K562 (cell line): ENCODE measurements at regions not wholly inside any gene's neighbourhood (a gene's known extent, or its start where the extent isn't known, plus 50 kb on each side); places are given as distances from the start of the nearest gene placed in this dataset.
A peak's percentile ranks its signal among the peaks of the same experiment; 100 is the strongest.

Source experiments
- ATAC-seq: fragments of 200-7000 bp; cut with Tn5 transposase; 3 replicates; pipeline ENCODE4 v1.9.1; 2020; ENCODE audit warnings: moderate library complexity
- BruUV-seq: library from RNA; stranded (reverse); fragments of 400-500 nt; replicated peaks from 2 replicates; lab custom pipeline; 2021; lab: Mats Ljungman, UMichigan
- CTCF ChIA-PET: fragments of 300-600 bp; formaldehyde crosslinking; extraction: SDS; loops from one replicate; lab custom pipeline; 2021; ENCODE audit warnings: low intra/inter-chr PET ratio; lab: Yijun Ruan, JAX
- POLR2A ChIA-PET: fragments of 300-600, 350-650 bp; sonication (Branson Sonifier 250); formaldehyde crosslinking; extraction: SDS; loops from one replicate; lab custom pipeline; 2021; ENCODE audit warnings: antibody characterized with exemption, inconsistent platforms; lab: Yijun Ruan, JAX
- DNase-seq, 4 experiments: peaks; one replicate each; pipeline versions ENCODE4 v3.0.0 to v3.0.0-alpha.2; 2011 to 2018; ENCODE audit warnings: low spot score in 3 of 4, mixed read lengths in 3 of 4; ENCODE audit errors: extremely low read depth in 1 of 4
- FAIRE-seq: peaks from 2 replicates; lab custom pipeline; 2011; peaks lifted over from hg19 to GRCh38; lab: Jason Lieb, UNC
- H2AFZ ChIP-seq: 2 replicates; pipeline ENCODE4 v1.6.0; 2011; ENCODE audit warnings: low read depth, low read length, control low read depth, inconsistent platforms
- H3K27ac ChIP-seq: fragments of 200-600 bp; 3 replicates; pipeline ENCODE4 v1.8.0; 2011; ENCODE audit warnings: low read depth, mild to moderate bottlenecking, control low read depth, inconsistent platforms, low read length, moderate library complexity, mixed read lengths; ENCODE audit errors: extremely low read depth
- H3K27me3 ChIP-seq, 2 experiments: fragments of 300-600 bp in 1 of 2; 2 replicates in 1 of 2; 3 replicates in 1 of 2; pipeline versions ENCODE4 v1.6.0 to v1.8.0; 2011; ENCODE audit warnings: inconsistent platforms in 2 of 2, low read length in 2 of 2, mild to moderate bottlenecking in 1 of 2, mixed read lengths in 1 of 2, moderate library complexity in 1 of 2; ENCODE audit not compliant: control insufficient read depth in 2 of 2, insufficient read depth in 2 of 2
- H3K36me3 ChIP-seq: fragments of 300-600 bp; 3 replicates; pipeline ENCODE4 v1.8.0; 2011; ENCODE audit warnings: mild to moderate bottlenecking, low read length, inconsistent platforms; ENCODE audit not compliant: control insufficient read depth, insufficient read depth
- H3K4me1 ChIP-seq, 2 experiments: fragments of 200-600 bp in 1 of 2; replicated peaks in 1 of 2; 2 replicates in 1 of 2; 3 replicates in 1 of 2; pipeline versions ENCODE4 v1.5.1 to v1.8.0; 2011; ENCODE audit warnings: inconsistent platforms in 2 of 2, low read length in 2 of 2, mild to moderate bottlenecking in 1 of 2, mixed read lengths in 1 of 2, moderate library complexity in 1 of 2; ENCODE audit not compliant: control insufficient read depth in 2 of 2, insufficient read depth in 2 of 2
- H3K4me2 ChIP-seq: 2 replicates; pipeline ENCODE4 v1.6.1; 2011; ENCODE audit warnings: low read length, control low read depth, inconsistent platforms, mixed read lengths; ENCODE audit not compliant: insufficient read depth
- H3K4me3 ChIP-seq: fragments of 200-600 bp; sonication (generic), shearing (Covaris generic); 2 replicates; pipeline ENCODE4 v1.5.1; 2016; ENCODE audit warnings: control low read depth, inconsistent platforms
- H3K79me2 ChIP-seq: fragments of 200-600 bp; 3 replicates; pipeline ENCODE4 v1.8.0; 2011; ENCODE audit warnings: low read length, inconsistent platforms; ENCODE audit not compliant: control insufficient read depth, insufficient read depth
- H3K9ac ChIP-seq, 2 experiments: 2 replicates each; pipeline versions ENCODE4 v1.6.0 to v1.6.1; 2011; ENCODE audit warnings: low read depth in 2 of 2, low read length in 2 of 2, control low read depth in 1 of 2, inconsistent platforms in 1 of 2, mild to moderate bottlenecking in 1 of 2, mixed read lengths in 1 of 2; ENCODE audit not compliant: insufficient read depth in 1 of 2
- H3K9me1 ChIP-seq: one replicate; pipeline ENCODE4 v1.6.0; 2011; ENCODE audit warnings: inconsistent platforms, mild to moderate bottlenecking, low read length, moderate library complexity; ENCODE audit not compliant: control insufficient read depth, insufficient read depth
- H3K9me3 ChIP-seq: replicated peaks from 2 replicates; pipeline ENCODE4 v1.5.1; 2011; ENCODE audit warnings: low read depth, low read length, inconsistent platforms; ENCODE audit not compliant: control insufficient read depth, insufficient read depth
- H4K20me1 ChIP-seq: replicated peaks from 2 replicates; pipeline ENCODE4 v1.6.1; 2011; ENCODE audit warnings: low read length, inconsistent platforms, mixed read lengths; ENCODE audit not compliant: control insufficient read depth, insufficient read depth
- C11orf30 ChIP-seq: fragments of 450-650 bp; IDR thresholded peaks from 2 replicates; pipeline ENCODE4 v1.6.1; 2016; ENCODE audit warnings: low read depth, mild to moderate bottlenecking
- CBX3 ChIP-seq, 2 experiments: IDR thresholded peaks; 1 replicate in 1 of 2; 2 replicates in 1 of 2; pipeline ENCODE4 v1.6.1; 2012; ENCODE audit warnings: inconsistent platforms in 2 of 2, low read length in 2 of 2, borderline replicate concordance in 1 of 2, control low read depth in 1 of 2
- FUS ChIP-seq: fragments of 200-400 bp; formaldehyde crosslinking; optimal IDR thresholded peaks from 2 replicates; pipeline ENCODE3; 2017; ENCODE audit warnings: low read depth, low read length
- HDAC2 ChIP-seq: fragments of 450-650 bp; IDR thresholded peaks from 2 replicates; pipeline ENCODE4 v1.6.1; 2016; ENCODE audit warnings: mild to moderate bottlenecking
- HDAC6 ChIP-seq: IDR thresholded peaks from 2 replicates; pipeline ENCODE4 v1.6.1; 2012; ENCODE audit warnings: low read depth, mild to moderate bottlenecking, control low read depth, inconsistent platforms, low read length, moderate library complexity
- HNRNPLL ChIP-seq: fragments of 200-400 bp; formaldehyde crosslinking; IDR thresholded peaks from 2 replicates; pipeline ENCODE4 v1.6.1; 2017; ENCODE audit warnings: low read length, low read depth, mild to moderate bottlenecking; ENCODE audit not compliant: poor library complexity, severe bottlenecking
- HSF4 ChIP-seq: fragments of 250-450 bp; sonication (Bioruptor Pico); IDR thresholded peaks from 2 replicates; pipeline ENCODE4 v2.1.2; 2022; ENCODE audit warnings: mild to moderate bottlenecking, moderate library complexity, borderline replicate concordance
- MEIS2 ChIP-seq: fragments of 450-650 bp; IDR thresholded peaks from 2 replicates; pipeline ENCODE4 v1.6.1; 2014; ENCODE audit warnings: mild to moderate bottlenecking; ENCODE audit not compliant: partially characterized antibody
- NFE2 ChIP-seq: IDR thresholded peaks from 2 replicates; pipeline ENCODE4 v1.6.1; 2014; ENCODE audit warnings: antibody characterized with exemption, low read depth
- OTX1 ChIP-seq: fragments of 450-650 bp; formaldehyde crosslinking; IDR thresholded peaks from 2 replicates; pipeline ENCODE4 v1.4.0; 2022; ENCODE audit warnings: mild to moderate bottlenecking
- PURB ChIP-seq: sonication (generic); formaldehyde crosslinking; IDR thresholded peaks from 2 replicates; pipeline ENCODE4 v1.9.0; 2021; ENCODE audit warnings: low read depth, mild to moderate bottlenecking, missing genetic modification reagents
- SMARCA4 ChIP-seq: fragments of 450-650 bp; IDR thresholded peaks from 2 replicates; pipeline ENCODE4 v1.6.1; 2016
- SOX6 ChIP-seq: fragments of 450-650 bp; IDR thresholded peaks from 2 replicates; pipeline ENCODE4 v1.6.1; 2014; ENCODE audit warnings: mild to moderate bottlenecking
- SP1 ChIP-seq: sonication (generic); formaldehyde crosslinking; IDR thresholded peaks from 2 replicates; pipeline ENCODE4 v1.8.1; 2022; ENCODE audit warnings: mild to moderate bottlenecking, missing genetic modification reagents
- XRCC3 ChIP-seq: fragments of 450-650 bp; IDR thresholded peaks from 2 replicates; pipeline ENCODE4 v1.6.1; 2017; ENCODE audit warnings: mild to moderate bottlenecking, moderate library complexity
- ZNF518B ChIP-seq: fragments of 250-450 bp; sonication (Bioruptor Pico); IDR thresholded peaks from 2 replicates; pipeline ENCODE4 v1.5.0; 2021; ENCODE audit warnings: mild to moderate bottlenecking, moderate library complexity
- WGBS: fragments of 100-300 bp; shearing (Covaris generic); methylation state at CpG from one replicate; pipeline ENCODE4 v1.1.6; 2016; ENCODE audit warnings: low coverage, mixed read lengths; ENCODE audit not compliant: insufficient coverage; ENCODE audit errors: missing lambda C conversion rate; 5-methylcytosine and 5-hydroxymethylcytosine counted together
- in situ Hi-C: fragments of 300-500 bp; cut with MboI; formaldehyde crosslinking; loops from 4 replicates; pipeline ENCODE4 v1.15.0; 2018; ENCODE audit warnings: inconsistent platforms, mixed read lengths
- intact Hi-C: fragments of 100-400 bp; cut with micrococcal nuclease; formaldehyde crosslinking; loops from 2 replicates; pipeline ENCODE4 v1.14.2; 2022

GRCh38 chr2:64934530-64934929, 54.7 kb upstream of the SLC1A4 start:
- H3K4me2 ChIP-seq = no peak overlapping the region
- H3K27me3 ChIP-seq = peaks cover 19 to 41% of the 10 kb centered on the region in 2 experiments
- no peaks in the 10 kb centered on the region for H3K36me3 ChIP-seq
- ATAC-seq (no peak), DNase-seq (no peak), FAIRE-seq (no peak)
- H3K9me1 ChIP-seq = no peaks in the 10 kb centered on the region
- in situ Hi-C loops = no loop called here
- 0 out of 2 replicates have a peak, but pooled peaks cover 2% of the 10 kb centered on the region for H3K9me3 ChIP-seq
- H3K9ac ChIP-seq = no peak overlapping the region
- CTCF ChIA-PET = no interaction called here
- no peak overlapping the region for H3K4me3 ChIP-seq
- H4K20me1 ChIP-seq = no peaks in the 10 kb centered on the region
- H3K27ac ChIP-seq = no peak overlapping the region
- H2AFZ ChIP-seq = no peak overlapping the region
- peaks cover 0 to 3% of the 10 kb centered on the region in 2 experiments; a peak in 1 of 5 replicates for H3K4me1 ChIP-seq
- no TSS peak for BruUV-seq
- 0% methylated on average over 4 of the region's 4 CpGs for WGBS
- TF ChIP-seq C11orf30 (no peak), PURB (CRISPR knock-in tag) (no peak), MEIS2 (peak; percentile 13), NFE2 (no peak)
- no peaks in the 10 kb centered on the region for H3K79me2 ChIP-seq
- intact Hi-C loops = no loop called here
- POLR2A ChIA-PET = interaction anchor here (0.6 kb wide), 1 partner anchor 1450 kb away, joined by 3 read pairs; no protein-coding TSS in a partner anchor

- H3K27me3 ChIP-seq = peaks cover 15 to 48% of the 10 kb centered on the region in 2 experiments
- ChIA-PET POLR2A (interaction anchor here (0.7 to 1.2 kb wide), 2 partner anchors 10 to 27 kb away, joined by 3 read pairs; no protein-coding TSS in a partner anchor), CTCF (no interaction called here)
- no peak overlapping the region for H3K9ac ChIP-seq
- 0 out of 2 replicates have a peak, but pooled peaks cover 2% of the 10 kb centered on the region for H3K9me3 ChIP-seq
- DNase-seq (no peak), ATAC-seq (no peak), FAIRE-seq (no peak)
- no peak overlapping the region for H3K4me3 ChIP-seq
- no peaks in the 10 kb centered on the region for H3K9me1 ChIP-seq
- BruUV-seq = no TSS peak
- intact Hi-C loops (no loop called here), in situ Hi-C loops (no loop called here)
- no peaks in the 10 kb centered on the region for H3K36me3 ChIP-seq
- WGBS = 0% methylated on average over 1 of the region's 1 CpG
- H4K20me1 ChIP-seq = no peaks in the 10 kb centered on the region
- H3K27ac ChIP-seq = no peak overlapping the region
- H3K4me2 ChIP-seq = no peak overlapping the region
- H2AFZ ChIP-seq = no peak overlapping the region
- H3K4me1 ChIP-seq = peaks cover 0 to 3% of the 10 kb centered on the region in 2 experiments; a peak in 1 of 5 replicates
- no peaks in the 10 kb centered on the region for H3K79me2 ChIP-seq
- TF ChIP-seq SOX6 (no peak), XRCC3 (no peak), OTX1 (CRISPR knock-in tag) (no peak), CBX3 (IDR thresholded peaks at IDR 0.05; ENCODE audit: borderline replicate concordance in 1 of 2, low read length in 2 of 2) (no peak), SMARCA4 (no peak), HDAC2 (no peak), FUS (no peak), HDAC6 (no peak), SP1 (CRISPR knock-in tag) (no peak), HSF4 (CRISPR knock-in tag) (no peak), HNRNPLL (no peak), ZNF518B (CRISPR knock-in tag) (no peak)
These were observed 52.4 kb upstream of the SLC1A4 start for GRCh38 chr2:64936809-64937208.
